HepG2 (cell line): ENCODE measurements at regions not wholly inside any gene's neighbourhood (a gene's known extent, or its start where the extent isn't known, plus 50 kb on each side); places are given as distances from the start of the nearest gene placed in this dataset.

Source experiments
- GZF1 ChIP-seq: sonication (generic); formaldehyde crosslinking; IDR thresholded peaks from 2 replicates; pipeline ENCODE4 v1.5.1; 2020; ENCODE audit warnings: mild to moderate bottlenecking, missing genetic modification reagents
- HNF1A ChIP-seq, 2 experiments: sonication (generic) in 1 of 2; formaldehyde crosslinking in 1 of 2; IDR thresholded peaks; 2 replicates each; pipeline versions ENCODE4 v1.4.0 to v1.6.1; 2016 to 2020; ENCODE audit warnings: borderline replicate concordance in 1 of 2, low read depth in 1 of 2, mild to moderate bottlenecking in 1 of 2, missing genetic modification reagents in 1 of 2
- RELA ChIP-seq: sonication (generic); formaldehyde crosslinking; IDR thresholded peaks from 2 replicates; pipeline ENCODE4 v1.4.0; 2020; ENCODE audit warnings: missing genetic modification reagents
- RNF219 ChIP-seq: sonication (generic); formaldehyde crosslinking; IDR thresholded peaks from 2 replicates; pipeline ENCODE4 v1.5.0; 2020; ENCODE audit warnings: mild to moderate bottlenecking, missing genetic modification reagents
- ZBTB40 ChIP-seq, 2 experiments: fragments of 450-650 bp in 1 of 2; sonication (generic) in 1 of 2; formaldehyde crosslinking in 1 of 2; IDR thresholded peaks; 2 replicates each; pipeline versions ENCODE4 v1.6.1 to v1.8.0; 2016 to 2022; ENCODE audit warnings: antibody characterized with exemption in 1 of 2, mild to moderate bottlenecking in 1 of 2, missing genetic modification reagents in 1 of 2
- ZFP36L1 ChIP-seq: sonication (generic); formaldehyde crosslinking; IDR thresholded peaks from 2 replicates; pipeline ENCODE4 v1.8.0; 2022; ENCODE audit warnings: mild to moderate bottlenecking, missing genetic modification reagents, moderate library complexity
- ZNF367 ChIP-seq: sonication (generic); formaldehyde crosslinking; IDR thresholded peaks from 2 replicates; pipeline ENCODE4 v1.4.0; 2020; ENCODE audit warnings: missing genetic modification reagents, borderline replicate concordance
- ZNF687 ChIP-seq: sonication (generic); formaldehyde crosslinking; IDR thresholded peaks from 2 replicates; pipeline ENCODE4 v1.5.1; 2020; ENCODE audit warnings: mild to moderate bottlenecking, missing genetic modification reagents, moderate library complexity

- no peak for TF ChIP-seq HNF1A (IDR thresholded peaks at IDR 0.05; ENCODE audit: low read depth)
- TF ChIP-seq HNF1A (CRISPR knock-in tag; IDR thresholded peaks at IDR 0.05; ENCODE audit: borderline replicate concordance): no peak
- TF ChIP-seq ZNF367 (CRISPR knock-in tag): no peak
- TF ChIP-seq ZFP36L1 (CRISPR knock-in tag): no peak
- no peak for TF ChIP-seq RNF219 (CRISPR knock-in tag)
- TF ChIP-seq RELA (CRISPR knock-in tag): no peak
- TF ChIP-seq ZNF687: no peak
- no peak for TF ChIP-seq GZF1 (CRISPR knock-in tag)
- no peak for TF ChIP-seq ZBTB40 (IDR thresholded peaks at IDR 0.05)
- TF ChIP-seq ZBTB40 (CRISPR knock-in tag; IDR thresholded peaks at IDR 0.05): no peak
Observed at GRCh38 chr1:87916965-87917364, 588.3 kb downstream of the LMO4 start (continued).
